Left forelimb (tissue), 1 donor: ENCODE measurements at regions not wholly inside any gene's neighbourhood (a gene's known extent, or its start where the extent isn't known, plus 50 kb on each side); places are given as distances from the start of the nearest gene placed in this dataset.
"Not testable (repeated sequence)": the region's sequence is repeated elsewhere in the genome, so short reads cannot be mapped to it uniquely, and the experiment has no call there.

Experiments used
- DNase-seq: peaks from one replicate; pipeline ENCODE4 v3.0.0-alpha.2; 2018; ENCODE audit warnings: low spot score

DNA sequence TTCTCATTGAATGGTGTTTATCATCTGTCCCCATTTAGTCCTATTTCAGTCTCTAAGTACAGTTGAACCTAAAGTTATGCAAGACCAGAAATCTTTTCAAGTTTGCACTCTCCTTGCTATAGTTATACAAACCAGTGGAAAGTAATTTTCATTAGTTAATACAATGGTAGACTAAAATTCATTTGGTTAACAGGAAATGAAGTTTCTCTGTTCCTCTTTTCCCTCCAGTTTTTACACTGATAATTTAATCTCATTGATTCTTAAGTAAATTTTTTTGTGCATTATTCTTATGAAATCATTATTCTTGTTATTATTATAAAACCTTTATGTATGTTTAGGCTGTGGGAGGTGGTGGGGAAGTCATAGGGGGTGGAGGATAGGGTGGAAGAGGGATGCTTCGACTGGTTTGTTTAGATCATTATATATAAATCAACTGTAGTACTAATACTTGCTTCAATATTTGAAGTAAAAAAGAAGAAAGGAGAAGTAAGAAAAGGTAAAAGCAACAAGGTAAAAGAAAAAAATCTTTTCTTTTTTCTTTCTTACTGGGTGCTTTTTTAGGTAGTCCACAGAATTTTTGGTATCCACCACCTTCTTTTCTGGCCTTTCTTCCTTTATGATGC lies 104.1 kb downstream of the GPR85 start:
- no peak for DNase-seq

DNA sequence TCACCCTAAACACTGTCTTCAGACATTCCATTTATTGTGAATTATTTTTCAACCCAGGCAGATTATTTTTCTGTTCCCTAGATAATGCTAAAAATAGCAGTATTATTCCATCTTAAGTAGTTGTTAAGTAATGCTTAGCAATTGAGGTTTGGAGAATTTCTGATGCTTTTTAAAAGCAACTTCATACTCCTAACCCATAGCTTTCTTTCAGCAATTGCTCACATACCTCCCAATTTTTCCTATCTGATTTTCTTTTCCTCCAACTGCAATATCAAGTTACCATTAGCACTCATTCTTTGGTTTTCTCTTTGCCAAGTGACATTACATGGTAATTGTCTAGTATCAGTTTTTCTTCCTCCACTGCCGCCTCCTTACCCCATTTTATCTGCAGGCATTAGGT lies 104.7 kb downstream of the GPR85 start:
- DNase-seq: no peak

DNA sequence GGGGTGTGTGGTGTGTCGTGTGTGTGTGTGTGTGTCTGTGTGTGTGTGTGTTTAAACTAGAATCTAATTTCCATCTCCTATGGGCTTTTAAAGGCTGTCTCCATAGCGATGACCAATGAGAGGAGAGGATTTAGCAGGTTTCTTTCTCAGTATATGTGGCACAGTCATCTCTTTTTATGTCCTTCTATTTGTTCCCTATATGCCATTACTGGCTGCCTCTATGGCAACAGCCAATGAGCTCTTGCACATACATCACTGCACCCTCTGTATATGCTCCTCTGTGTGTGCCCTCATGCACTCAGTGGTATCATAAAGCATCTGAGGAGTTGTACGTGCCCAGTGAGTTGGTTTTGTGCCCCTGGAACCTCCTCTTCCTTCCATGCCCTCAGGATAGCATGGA lies 107.6 kb downstream of the GPR85 start:
- DNase-seq: not testable (repeated sequence)

DNA sequence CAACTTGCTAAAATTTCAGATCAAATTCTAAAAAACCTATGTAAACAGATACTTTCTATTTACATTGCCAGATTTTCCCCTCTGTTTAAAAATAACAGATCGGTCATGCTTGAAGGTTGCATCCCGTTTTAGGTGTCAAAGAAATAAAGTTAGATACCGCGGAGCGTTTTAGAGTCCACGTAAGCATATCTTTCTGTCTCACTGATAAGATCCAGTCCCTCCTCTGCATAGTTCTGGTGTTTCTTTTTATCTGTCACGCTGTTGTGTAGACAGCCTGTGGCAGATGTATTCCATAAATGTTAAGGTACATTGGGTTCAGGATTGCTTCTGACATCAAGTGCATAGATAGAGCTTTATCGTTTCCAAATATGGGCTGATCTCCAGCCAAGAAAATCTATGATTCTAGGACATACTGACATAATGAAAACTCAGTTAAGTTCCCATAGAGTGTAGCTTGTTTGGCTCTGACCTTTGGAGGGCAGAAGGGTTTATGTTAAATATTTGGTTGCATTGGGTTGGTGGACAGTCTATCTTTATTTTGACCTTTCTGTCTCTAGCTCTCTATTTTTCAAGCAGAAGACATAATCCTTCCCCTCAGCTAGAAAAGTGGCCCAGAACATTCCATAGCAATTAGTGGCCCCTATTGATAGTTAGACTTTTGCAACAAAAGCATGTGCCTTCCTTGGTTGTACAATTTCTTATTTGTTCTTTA lies 109.2 kb downstream of the GPR85 start:
- not testable (repeated sequence) for DNase-seq

DNA sequence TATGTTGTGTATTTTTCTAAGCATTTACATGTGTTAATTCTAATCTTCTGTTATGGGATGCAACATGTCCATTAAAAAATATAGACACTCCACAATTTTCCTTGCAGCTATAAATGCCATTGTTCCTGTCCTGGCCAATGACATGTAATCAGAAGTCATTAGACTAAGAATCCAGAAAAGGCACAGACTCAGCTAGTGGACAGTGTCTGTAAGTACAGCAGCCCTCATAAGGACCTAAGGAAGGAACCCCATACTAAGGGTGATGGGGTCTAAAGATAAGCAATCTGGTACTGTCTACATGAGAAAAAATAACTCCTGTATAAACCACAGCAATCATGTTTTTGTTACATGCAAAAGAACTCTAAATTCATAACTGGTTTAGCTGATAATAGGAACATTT lies 115.9 kb downstream of the GPR85 start:
- no peak for DNase-seq

DNA sequence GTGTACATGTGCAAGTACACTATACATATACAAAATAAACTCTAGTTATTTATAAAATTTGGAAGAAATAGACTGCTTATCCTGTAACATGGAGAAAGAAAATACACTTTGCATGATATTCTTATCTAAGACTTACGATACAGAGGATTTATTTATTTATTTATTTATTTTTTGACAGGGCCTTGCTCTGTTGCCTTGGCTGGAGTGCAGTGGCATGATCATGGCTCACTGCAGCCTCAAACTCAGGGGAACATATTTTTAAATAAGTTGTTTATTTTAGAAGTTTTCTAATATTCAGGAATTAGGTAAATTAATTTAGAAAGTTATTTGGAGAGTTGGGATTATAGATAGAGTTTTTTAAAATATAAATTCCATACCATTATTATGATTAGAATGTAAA lies 116.7 kb downstream of the GPR85 start:
- no peak for DNase-seq

DNA sequence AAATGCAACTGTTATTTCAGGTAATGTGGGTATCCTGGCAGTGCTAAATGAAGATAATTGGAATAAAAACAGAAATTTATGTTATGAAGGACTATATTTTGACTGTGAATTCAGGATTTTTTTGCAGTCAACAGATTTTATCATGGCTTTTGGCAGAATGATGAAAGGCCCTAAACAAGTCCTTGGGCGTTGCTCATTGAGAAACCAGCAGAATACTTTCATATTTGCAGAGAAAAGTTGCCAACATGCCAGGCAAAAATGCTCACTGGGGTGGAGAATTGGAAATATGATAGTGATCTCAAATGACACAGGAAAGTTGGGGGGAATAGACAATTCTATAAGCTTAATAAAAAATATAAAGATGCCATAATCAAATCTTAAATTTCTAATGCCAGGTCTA lies 121.1 kb downstream of the GPR85 start:
- DNase-seq: no peak

DNA sequence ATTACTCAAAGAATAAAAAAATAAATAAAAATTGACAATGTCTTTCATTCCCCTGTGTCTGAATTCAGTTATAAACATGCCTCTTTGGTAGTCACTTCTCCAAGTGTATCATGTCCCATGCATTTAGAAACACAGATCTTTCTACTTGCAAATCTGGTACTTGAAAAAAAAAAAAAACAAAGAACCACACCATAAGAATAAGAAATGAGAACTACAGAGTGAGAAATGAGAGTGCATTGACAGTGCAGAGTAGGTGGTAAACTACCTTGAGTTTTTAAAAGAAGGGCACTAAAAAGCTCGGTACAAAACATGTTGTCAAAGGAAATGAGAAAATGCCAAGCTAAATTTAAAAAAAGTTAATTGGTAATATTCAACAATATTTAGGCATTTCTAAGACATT lies 123.0 kb downstream of the GPR85 start:
- no peak for DNase-seq

DNA sequence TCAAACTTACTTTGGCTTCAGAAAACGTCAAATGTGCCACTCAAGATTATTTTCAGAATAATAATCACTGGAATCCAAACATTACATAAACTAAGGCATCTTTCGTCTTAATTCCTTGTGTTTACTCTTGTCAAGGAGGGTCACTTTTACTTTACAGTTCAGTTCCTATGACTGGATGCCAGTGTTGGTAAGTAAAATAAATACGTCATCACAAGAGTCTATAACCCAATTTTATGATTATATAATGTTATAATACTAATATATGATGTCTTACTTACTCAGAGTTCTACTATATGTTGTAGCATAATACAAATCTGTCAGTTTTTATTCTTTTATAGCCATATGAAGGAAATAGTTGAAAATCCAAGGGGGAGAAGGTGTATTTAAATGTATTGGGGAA lies 123.8 kb downstream of the GPR85 start:
- DNase-seq: no peak

DNA sequence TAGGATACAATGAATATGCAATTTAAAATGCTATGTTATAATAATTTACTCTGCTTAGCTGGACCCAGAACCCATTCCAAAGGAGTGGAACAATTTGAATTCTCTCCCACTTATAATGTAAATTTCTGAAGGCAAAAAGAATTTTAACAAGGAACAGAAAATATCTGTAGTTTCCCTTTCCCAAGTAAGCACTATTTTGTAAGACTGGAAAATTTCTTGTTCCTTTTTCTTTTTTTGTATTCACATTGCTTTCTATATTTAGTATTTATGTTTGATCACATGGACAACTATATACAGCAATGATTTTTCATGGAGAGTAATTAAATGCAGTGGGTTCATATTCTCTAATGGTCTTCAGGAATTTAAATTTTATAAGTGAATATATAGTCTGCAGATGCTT lies 127.4 kb downstream of the GPR85 start:
- no peak for DNase-seq

DNA sequence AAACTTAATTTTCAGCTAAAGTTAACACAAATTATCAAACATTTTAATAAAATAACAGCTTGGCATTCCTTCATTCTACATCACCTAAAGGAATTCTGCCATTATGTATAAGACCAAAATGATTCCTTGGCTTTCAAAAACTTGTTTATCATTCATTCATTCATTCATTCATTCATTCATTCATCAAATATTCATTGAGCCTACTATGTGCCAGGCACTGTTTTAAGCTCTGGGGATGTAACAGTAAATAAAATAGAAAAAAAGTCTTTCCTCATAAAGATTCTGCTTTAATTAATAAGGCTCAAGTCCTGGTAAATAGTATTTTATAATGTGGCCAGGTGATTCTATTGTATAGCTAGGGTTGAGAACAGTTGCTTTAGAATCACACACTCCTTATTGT lies 127.9 kb downstream of the GPR85 start:
- no peak for DNase-seq

DNA sequence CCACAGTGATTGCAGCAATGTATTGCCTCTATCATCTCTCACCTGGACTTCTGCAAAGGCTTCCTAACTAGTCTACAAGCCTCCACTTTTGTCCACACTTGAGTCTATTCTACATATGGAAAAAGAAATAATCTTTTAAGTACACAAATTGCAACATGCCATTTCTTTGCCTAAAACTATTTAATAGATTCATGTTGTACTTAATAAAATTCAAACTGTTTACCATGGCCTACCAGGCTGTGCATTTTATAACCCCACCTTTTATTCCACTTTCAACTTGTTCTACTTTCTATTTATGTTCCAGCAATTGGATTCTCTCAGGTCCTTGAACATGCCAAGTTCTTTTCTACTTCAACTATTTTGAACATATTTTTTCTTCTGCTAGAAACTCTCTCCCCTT lies 128.7 kb downstream of the GPR85 start:
- DNase-seq: no peak

DNA sequence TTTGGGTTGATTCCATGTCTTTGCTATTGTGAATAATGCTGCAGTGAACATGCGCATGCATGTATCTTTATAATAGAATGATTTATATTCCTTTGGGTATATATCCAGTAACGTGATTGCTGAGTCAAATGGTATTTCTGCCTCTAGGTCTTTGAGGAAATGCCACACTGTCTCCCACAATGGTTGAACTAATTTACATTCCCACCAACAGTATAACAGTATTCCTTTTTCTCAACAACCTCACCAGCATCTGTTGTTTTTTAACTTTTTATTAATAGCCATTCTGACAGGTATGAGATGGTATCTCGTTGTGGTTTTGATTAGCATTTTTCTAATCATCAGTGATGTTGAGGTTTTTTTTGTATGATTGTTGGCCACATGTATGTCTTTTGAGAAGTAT lies 133.6 kb downstream of the GPR85 start:
- not testable (repeated sequence) for DNase-seq

DNA sequence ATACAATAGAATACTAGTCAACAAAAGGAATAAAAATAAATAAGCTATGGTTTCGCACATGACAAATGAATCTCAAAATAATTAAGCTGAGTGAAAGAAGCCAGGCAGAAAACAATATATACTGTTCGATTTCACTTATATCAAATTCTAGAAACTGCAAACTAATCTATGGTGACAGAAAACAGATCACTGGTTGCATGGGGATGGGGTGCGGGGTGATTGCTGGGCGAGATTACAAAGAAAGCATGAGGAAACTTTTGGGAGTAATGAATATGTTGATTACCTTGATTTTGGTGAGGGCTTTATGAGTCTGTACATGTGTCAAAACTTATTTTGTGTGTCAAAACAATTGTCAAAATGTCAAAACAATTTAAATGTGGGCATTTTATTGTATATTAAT lies 135.6 kb downstream of the GPR85 start:
- no peak for DNase-seq

DNA sequence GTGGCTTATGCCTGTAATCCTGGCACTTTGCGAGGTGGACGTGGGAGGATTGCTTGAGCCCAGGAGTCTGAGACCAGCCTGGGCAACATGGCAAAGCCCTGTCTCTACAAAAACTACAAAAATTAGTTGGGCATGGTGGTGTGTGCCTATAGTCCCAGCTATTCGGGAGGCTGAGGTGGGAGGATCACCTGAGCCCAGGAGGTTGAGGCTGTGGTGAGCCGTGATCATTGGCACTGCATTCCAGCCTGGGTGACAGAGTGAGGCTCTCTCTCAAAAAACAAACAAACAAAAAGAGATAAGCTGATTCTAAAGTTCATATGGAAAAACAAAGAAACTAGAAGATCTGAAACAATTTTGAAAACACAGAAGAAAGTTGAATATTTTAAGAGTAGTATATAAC lies 136.9 kb downstream of the GPR85 start:
- DNase-seq: not testable (repeated sequence)

DNA sequence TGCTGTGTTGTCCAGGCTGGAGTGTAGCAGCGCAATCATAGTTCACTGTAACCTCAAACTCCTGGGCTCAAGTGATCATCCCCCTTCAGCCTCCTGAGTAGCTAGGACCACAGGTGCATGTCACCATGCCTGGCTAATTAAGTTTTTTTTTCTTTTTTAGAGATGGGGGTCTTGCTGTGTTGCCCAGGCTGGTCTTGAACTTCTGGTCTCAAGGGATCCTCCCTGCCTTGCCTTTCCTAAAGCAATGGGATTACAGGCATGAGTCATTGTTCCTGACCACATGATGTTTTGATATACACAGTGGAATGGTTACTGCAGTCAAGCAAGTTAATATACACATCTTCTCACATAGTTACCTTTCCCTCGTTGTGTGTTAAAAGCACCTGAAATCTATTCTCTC lies 140.3 kb downstream of the GPR85 start:
- DNase-seq: no peak

DNA sequence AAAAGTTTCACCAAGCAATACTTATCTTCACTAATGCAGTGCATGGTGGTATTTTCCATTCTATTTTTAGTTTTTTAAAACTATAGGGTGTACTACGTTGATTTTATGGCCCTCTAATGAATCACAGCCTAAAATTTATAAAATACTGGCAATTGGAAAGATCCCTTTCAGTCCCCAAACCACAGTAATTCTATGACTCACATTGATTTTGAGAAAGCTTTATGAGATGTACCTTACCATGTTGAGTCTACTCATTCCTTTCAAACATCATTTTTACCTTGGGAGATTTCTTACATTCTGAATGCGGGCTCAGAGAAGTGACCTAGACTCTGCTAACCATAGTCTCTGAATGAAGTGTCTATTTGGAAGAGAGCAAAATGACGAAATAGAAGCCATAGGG lies 141.6 kb downstream of the GPR85 start:
- no peak for DNase-seq

DNA sequence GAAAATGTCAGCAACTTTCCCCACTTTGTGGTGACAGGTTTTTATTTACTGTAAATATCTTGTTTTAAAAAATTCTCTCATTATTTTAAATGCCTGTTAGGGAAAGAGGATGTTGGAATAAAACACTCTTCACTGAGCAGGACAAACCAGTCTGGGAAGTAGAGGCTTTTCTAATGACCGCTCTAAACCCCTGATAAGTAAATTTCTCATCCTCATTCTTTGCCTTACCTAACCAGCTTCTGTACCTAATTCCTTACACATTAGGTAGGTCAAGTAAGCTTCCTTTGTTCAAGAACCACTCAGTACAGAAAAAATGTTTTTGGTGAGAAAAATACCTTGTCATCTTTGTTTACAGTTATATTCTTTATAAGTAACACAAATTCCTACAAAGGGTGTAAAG lies 143.6 kb downstream of the GPR85 start:
- DNase-seq: no peak

DNA sequence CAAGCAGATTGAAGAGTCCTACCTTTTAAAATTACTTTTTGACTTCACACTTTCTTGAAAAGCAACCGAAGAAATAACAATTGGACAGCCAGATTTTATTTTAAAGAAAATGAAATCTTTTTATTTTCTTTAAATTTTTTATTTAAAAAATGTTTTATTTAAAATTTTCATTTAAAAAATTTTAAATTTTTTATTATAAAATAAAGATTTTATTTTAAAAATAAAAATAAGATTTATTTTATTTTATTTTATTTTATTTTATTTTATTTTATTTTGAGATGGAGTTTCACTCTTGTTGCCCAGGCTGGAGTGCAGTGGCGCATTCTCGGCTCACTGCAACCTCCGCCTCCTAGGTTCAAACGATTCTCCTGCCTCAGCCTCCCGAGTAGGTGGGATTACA lies 144.5 kb downstream of the GPR85 start:
- not testable (repeated sequence) for DNase-seq

DNA sequence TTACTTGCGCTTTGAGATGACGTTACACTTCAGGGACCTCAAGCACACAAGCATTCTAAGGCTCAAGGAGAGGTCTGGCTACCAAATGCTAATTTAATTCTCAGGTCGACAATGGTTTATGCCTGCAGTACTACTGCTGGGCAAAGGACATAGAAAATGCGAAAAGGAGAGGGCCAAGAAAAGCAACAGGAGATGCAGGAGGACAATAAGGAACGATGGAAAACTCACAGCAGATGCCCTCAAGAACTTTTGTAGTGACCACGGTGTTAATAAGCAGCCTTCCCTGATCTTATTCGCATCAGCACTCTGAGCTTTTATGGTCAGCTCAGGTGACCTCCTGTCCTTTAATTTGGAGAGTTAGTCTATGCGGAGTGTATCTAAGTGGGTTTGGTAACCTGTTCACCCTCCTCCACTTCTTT lies 146.3 kb downstream of the GPR85 start:
- no peak for DNase-seq

DNA sequence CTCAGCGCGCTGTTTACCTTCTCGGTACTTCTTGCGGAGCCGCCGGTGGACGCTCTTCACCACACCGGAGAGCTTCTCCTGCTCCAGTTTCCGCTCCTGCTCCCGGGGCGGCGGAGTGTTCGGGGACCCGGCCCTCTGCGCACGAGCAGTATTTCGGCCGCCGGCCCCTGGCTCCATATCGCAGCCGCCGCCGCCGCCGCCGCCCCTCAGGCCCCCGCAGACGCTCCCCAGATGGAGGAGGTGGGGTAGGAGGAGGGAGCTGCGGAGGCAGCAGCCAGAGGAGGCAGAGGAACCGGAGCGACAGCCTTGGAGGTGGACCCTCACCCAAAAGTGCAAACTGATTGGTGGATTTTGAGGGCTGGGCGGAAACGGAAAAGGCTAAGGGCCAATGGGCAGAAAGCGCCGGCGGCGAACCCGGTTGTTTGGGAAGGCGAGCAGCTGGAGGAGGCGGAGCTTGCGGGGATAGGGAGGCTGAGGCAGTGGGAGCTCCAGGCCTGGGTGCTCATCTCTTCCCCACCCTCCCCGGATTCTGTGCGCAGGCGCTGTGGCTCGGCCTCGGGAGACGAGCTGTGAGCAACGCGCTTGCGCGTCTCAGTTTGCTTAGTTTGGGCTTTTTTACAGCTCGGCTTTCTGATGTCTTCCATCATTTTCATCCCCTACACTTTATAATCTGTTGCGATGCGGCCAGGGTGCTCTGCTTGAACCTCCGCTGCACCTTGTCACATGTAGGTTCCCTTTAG lies 146.9 kb downstream of the GPR85 start:
- DNase-seq: peak; percentile 99

DNA sequence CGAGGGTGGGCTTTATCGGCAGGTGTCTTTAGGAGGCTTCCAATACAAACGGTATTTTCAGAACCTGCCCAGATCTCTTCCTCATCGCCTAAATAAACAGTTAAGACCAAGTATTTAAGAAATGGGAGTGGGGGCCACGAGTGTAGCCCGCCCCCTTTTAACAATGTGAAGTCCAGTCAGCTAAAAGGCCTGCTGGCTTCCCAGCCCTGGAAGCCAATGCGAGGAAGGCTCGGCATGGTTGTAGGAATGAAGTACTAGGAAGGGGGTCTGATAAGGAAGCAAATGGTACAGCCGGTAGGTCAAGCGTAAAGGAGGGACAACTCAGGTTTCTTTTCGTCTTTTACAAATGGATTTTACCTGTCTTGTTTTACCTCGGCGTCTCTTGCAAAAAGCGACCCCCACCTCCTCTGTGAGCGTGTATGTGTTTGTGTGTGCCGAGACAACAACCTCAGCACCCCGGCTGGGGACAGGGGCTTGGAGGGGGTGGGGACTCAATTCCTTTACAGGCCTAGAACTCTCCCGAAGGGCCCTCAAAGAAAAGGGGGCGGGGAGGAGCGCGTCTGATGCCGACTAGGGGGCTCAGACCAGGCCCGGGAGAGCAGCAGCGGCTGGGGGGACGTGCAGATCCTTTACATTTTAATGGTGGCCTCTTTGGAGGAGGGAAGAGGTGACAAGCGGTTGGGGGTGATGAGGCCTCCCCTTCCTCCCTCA lies 147.6 kb downstream of the GPR85 start:
- no peak for DNase-seq
